Transverse colon (tissue), 4 donors: ENCODE measurements at regions not wholly inside any gene's neighbourhood (a gene's known extent, or its start where the extent isn't known, plus 50 kb on each side); places are given as distances from the start of the nearest gene placed in this dataset.

Experiments used
- DNase-seq: peaks from one replicate; pipeline ENCODE4 v3.0.0-alpha.2; 2019
- H3K27ac ChIP-seq, 4 donors: fragments of 200-600 bp; sonication (generic); 2 replicates each; pipeline ENCODE4 v1.5.1; 2016 to 2018; ENCODE audit warnings: inconsistent platforms in 4 of 4
- H3K27me3 ChIP-seq: fragments of 200-600 bp; sonication (generic); 2 replicates; pipeline ENCODE4 v1.5.1; 2017; ENCODE audit warnings: inconsistent platforms
- H3K36me3 ChIP-seq, 4 donors: fragments of 200-600 bp; sonication (generic); 2 replicates each; pipeline ENCODE4 v1.5.1; 2017 to 2019; ENCODE audit warnings: inconsistent platforms in 4 of 4
- H3K4me1 ChIP-seq, 4 donors: fragments of 200-600 bp; sonication (generic); 2 replicates each; pipeline ENCODE4 v1.5.1; 2017 to 2020; ENCODE audit warnings: inconsistent platforms in 4 of 4
- H3K4me3 ChIP-seq, 4 donors: fragments of 200-600 bp; sonication (generic); 1 replicate in 1 of 4; 2 replicates in 3 of 4; pipeline versions ENCODE4 v1.5.1 to v1.6.1; 2017 to 2019; ENCODE audit warnings: inconsistent platforms in 4 of 4
- H3K9me3 ChIP-seq, 2 donors: fragments of 200-600 bp; sonication (generic); 2 replicates each; pipeline ENCODE4 v1.5.1; 2017 to 2019; ENCODE audit warnings: inconsistent platforms in 2 of 2
- CTCF ChIP-seq, 5 experiments: fragments of 200-600 bp in 3 of 5; fragments of 450-650 bp in 2 of 5; sonication (generic) in 3 of 5; IDR thresholded peaks; 1 replicate in 2 of 5; 2 replicates in 3 of 5; pipeline ENCODE4 v1.5.1; 2016 to 2017; ENCODE audit warnings: antibody characterized with exemption in 5 of 5, inconsistent platforms in 3 of 5, mild to moderate bottlenecking in 2 of 5, moderate library complexity in 1 of 5
- EP300 ChIP-seq: sonication (generic); formaldehyde crosslinking; IDR thresholded peaks from one replicate; pipeline ENCODE4 v1.6.1; 2017; ENCODE audit warnings: antibody characterized with exemption, low read depth
- POLR2A ChIP-seq: fragments of 450-650 bp; IDR thresholded peaks from one replicate; pipeline ENCODE4 v1.6.1; 2016; ENCODE audit warnings: antibody characterized with exemption, mild to moderate bottlenecking, moderate library complexity
- POLR2AphosphoS5 ChIP-seq, 3 donors: sonication (generic); formaldehyde crosslinking; IDR thresholded peaks; one replicate each; pipeline ENCODE4 v1.6.1; 2016; ENCODE audit warnings: antibody characterized with exemption in 3 of 3
- WGBS, 2 donors: methylation state at CpG; one replicate each; pipeline ENCODE4 v1.1.5; 2018; ENCODE audit warnings: low coverage in 1 of 2; 5-methylcytosine and 5-hydroxymethylcytosine counted together
- in situ Hi-C, 4 donors: fragments of 200-750 bp; cut with MboI; loops; one replicate each; pipeline versions ENCODE4 v1.15.0 to v1.15.1; 2017; ENCODE audit warnings: low sequenced_read_pairs in 3 of 4, low pct_ligation_motif_present in 1 of 4, low pct_unique_long_range_greater_than_20kb in 1 of 4
- intact Hi-C: fragments of 100-400 bp; cut with DNase I; formaldehyde crosslinking; loops from one replicate; pipeline ENCODE4 v1.15.1; 2023; ENCODE audit warnings: low total_unique reads

GRCh38 chrX:79444694-79445210, 77.6 kb upstream of the ITM2A start:
- H3K27ac ChIP-seq = no peak overlapping the region
- H3K36me3 ChIP-seq = no peaks in the 10 kb centered on the region
- H3K4me1 ChIP-seq = no peaks in the 10 kb centered on the region
- TF ChIP-seq CTCF (IDR thresholded peaks at IDR 0.05) (no peak), EP300 (no peak), POLR2A (no peak), POLR2AphosphoS5 (IDR thresholded peaks at IDR 0.05) (no peak)
- intact Hi-C loops = no loop called here
- H3K4me3 ChIP-seq = no peak overlapping the region
- 32 to 53% methylated on average over 2 to 3 of the region's 3 CpGs for WGBS, 2 donors
- DNase-seq = no peak
- H3K9me3 ChIP-seq = no peaks in the 10 kb centered on the region
- H3K27me3 ChIP-seq = no peaks in the 10 kb centered on the region
- in situ Hi-C loops = loop anchor here in 2 of 4 donors (25.0 kb wide), 1 partner anchor 882 kb away; no protein-coding TSS in a partner anchor

- intact Hi-C loops (no loop called here), in situ Hi-C loops (loop anchor here in 2 of 4 donors (25.0 kb wide), 1 partner anchor 881 kb away; no protein-coding TSS in a partner anchor)
- 70% methylated on average over 1 of the region's 1 CpG; no CpG with 5 or more reads in 1 of the 2 donors for WGBS, 2 donors
- H3K27ac ChIP-seq = no peak overlapping the region
- H3K27me3 ChIP-seq = no peaks in the 10 kb centered on the region
- H3K4me3 ChIP-seq = no peak overlapping the region
- TF ChIP-seq POLR2A (no peak), EP300 (no peak), CTCF (IDR thresholded peaks at IDR 0.05) (no peak), POLR2AphosphoS5 (IDR thresholded peaks at IDR 0.05) (no peak)
- no peaks in the 10 kb centered on the region for H3K36me3 ChIP-seq
- no peak for DNase-seq
- no peaks in the 10 kb centered on the region for H3K4me1 ChIP-seq
- no peaks in the 10 kb centered on the region for H3K9me3 ChIP-seq
Measured at GRCh38 chrX:79443121-79443520, 76.0 kb upstream of the ITM2A start.

- DNase-seq = no peak
- intact Hi-C loops = no loop called here
- H3K4me3 ChIP-seq = no peak overlapping the region
- no peaks in the 10 kb centered on the region for H3K9me3 ChIP-seq
- H3K27me3 ChIP-seq = no peaks in the 10 kb centered on the region
- no peak overlapping the region for H3K27ac ChIP-seq
- no peaks in the 10 kb centered on the region for H3K36me3 ChIP-seq
- TF ChIP-seq CTCF (IDR thresholded peaks at IDR 0.05) (no peak), POLR2A (no peak), POLR2AphosphoS5 (IDR thresholded peaks at IDR 0.05) (no peak), EP300 (no peak)
- in situ Hi-C loops = loop anchor here in 2 of 4 donors (25.0 kb wide), 1 partner anchor 878 kb away; no protein-coding TSS in a partner anchor
- no peaks in the 10 kb centered on the region for H3K4me1 ChIP-seq
- WGBS, 2 donors = 73 to 83% methylated on average over 1 to 5 of the region's 5 CpGs
Measured at GRCh38 chrX:79440336-79440735, 73.2 kb upstream of the ITM2A start.
